ENCODE measurements at regions not wholly inside any gene's neighbourhood (a gene's known extent, or its start where the extent isn't known, plus 50 kb on each side); places are given as distances from the start of the nearest gene placed in this dataset.

DNA sequence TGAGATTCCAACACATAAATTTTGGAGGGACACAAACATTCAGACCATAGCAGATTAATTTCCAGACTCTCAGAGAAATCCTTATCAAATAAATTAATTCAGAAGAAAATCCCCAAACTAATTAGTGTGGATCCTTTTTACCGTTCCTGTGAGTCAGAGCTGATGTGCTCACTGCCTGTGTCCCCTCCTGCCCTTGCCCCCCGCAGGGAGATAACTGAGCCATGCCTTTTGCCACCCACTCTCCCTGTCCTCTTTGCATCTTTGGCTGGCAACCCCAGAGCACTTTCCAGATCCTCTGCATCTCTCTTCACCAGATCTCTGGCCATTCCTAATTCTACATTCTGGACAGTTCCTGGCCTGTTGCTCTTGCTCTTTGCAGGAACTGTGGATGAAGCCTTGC, 135.4 kb upstream of the MAP1B start:
- no peak overlapping the region for H3K4me3 ChIP-seq (replicated peaks; ENCODE audit: low read depth, low read length)
- no peak for DNase-seq (ENCODE audit: low read depth)
- TF ChIP-seq, protein P1, sequence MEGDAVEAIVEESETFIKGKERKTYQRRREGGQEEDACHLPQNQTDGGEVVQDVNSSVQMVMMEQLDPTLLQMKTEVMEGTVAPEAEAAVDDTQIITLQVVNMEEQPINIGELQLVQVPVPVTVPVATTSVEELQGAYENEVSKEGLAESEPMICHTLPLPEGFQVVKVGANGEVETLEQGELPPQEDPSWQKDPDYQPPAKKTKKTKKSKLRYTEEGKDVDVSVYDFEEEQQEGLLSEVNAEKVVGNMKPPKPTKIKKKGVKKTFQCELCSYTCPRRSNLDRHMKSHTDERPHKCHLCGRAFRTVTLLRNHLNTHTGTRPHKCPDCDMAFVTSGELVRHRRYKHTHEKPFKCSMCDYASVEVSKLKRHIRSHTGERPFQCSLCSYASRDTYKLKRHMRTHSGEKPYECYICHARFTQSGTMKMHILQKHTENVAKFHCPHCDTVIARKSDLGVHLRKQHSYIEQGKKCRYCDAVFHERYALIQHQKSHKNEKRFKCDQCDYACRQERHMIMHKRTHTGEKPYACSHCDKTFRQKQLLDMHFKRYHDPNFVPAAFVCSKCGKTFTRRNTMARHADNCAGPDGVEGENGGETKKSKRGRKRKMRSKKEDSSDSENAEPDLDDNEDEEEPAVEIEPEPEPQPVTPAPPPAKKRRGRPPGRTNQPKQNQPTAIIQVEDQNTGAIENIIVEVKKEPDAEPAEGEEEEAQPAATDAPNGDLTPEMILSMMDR (IDR thresholded peaks at IDR 0.05; ENCODE audit: low read length, missing control alignments), result no peak

DNA sequence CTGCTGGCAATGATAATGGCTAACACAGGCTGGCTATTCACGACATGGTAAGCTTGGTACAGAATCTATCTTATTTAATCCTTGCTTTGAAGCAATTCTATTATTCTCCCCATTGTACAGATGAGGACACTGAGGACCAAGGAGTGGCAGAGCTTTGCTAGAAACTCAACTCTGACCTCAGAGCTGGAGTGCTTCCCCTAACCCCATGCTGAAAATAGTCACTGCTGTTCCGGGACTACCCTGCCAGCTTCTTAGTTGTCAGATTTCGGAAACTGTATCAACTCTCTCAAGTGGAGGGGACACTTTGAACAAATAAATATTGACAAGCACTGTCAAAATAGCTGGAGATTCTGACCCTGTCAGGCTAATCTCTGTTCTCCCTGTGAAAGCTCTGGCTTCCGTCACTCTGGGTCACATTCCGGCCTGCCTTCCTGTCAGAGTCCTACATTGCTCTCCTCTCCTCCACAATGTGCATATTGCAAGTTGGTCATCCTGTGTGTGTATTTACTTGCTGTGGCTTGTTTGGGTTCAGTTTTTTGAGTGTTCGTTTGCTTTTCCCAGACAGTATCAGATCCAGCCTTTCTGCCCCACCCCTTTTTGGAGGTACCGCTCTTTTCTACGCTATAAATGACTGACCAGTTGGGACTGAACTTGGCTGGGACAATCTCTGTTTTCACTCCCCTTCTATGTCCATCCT, 134.3 kb upstream of the MAP1B start:
- no peak overlapping the region for H3K4me3 ChIP-seq (replicated peaks; ENCODE audit: low read depth, low read length)
- DNase-seq (ENCODE audit: low read depth), result no peak
- TF ChIP-seq, protein P1 (IDR thresholded peaks at IDR 0.05; ENCODE audit: low read length, missing control alignments), result no peak

DNA sequence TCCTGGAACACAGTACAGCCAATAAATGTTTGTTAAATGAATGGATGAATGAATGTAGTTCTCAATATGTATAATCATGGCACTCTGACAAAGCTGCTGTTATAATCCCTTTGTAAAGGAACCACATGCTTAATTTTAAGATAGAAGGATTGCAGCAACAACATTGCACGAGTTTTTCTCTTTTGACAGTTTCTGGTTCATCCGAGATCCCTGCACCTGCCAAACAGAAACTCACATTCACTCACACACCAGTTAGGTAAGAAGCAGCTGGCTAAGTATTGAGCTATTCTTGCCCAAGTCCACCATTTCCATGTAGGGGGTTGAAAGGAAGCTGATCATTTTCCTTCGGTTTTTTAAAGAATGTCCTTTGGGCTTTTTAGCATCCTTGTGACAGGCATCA, 133.7 kb upstream of the MAP1B start:
- no peak overlapping the region for H3K4me3 ChIP-seq (replicated peaks; ENCODE audit: low read depth, low read length)
- TF ChIP-seq, protein P1 (IDR thresholded peaks at IDR 0.05; ENCODE audit: low read length, missing control alignments), result no peak
- DNase-seq (ENCODE audit: low read depth), result no peak

DNA sequence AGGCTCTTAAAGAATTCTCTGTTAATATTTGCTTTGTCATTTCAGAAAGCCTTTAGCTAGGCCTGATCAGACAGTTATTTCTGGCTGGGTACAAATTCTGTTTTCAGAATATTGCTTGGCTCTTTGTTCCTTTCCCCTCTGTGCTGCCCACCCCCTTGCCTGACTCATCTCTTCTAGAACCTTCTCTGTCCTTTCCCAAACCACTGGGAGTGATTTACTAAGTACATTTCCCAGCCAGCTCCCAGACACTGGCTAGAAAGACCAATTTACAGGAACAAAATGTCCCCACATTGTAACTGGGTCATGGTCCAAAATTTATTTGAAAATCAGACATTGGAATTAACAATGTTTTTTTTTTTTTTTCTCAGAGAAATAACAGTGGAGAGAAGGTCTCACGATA, 133.1 kb upstream of the MAP1B start:
- H3K4me3 ChIP-seq (replicated peaks; ENCODE audit: low read depth, low read length), result no peak overlapping the region
- TF ChIP-seq, protein P1 (IDR thresholded peaks at IDR 0.05; ENCODE audit: low read length, missing control alignments), result no peak
- peak; percentile 17 for DNase-seq (ENCODE audit: low read depth)

DNA sequence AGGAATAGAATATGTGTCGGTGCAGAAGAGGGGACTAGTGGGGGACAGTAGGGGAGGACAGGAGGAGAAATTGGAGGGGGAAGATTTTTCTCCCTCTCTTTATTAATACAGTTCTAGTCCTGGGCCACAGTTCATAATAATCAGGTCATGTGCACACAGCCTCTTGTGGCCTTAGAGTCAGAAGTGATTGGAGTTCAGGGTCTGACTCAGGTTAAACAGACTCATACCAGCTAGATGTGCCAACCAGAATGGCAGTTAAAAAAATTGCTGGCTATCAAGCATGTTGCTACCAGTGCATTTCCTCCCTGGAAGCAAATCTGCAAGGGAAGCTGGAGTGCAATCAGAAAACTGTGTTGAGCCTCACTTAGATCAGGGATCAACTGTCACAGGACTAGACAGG, 132.7 kb upstream of the MAP1B start:
- no peak overlapping the region for H3K4me3 ChIP-seq (replicated peaks; ENCODE audit: low read depth, low read length)
- TF ChIP-seq, protein P1 (IDR thresholded peaks at IDR 0.05; ENCODE audit: low read length, missing control alignments), result no peak
- DNase-seq (ENCODE audit: low read depth), result no peak

DNA sequence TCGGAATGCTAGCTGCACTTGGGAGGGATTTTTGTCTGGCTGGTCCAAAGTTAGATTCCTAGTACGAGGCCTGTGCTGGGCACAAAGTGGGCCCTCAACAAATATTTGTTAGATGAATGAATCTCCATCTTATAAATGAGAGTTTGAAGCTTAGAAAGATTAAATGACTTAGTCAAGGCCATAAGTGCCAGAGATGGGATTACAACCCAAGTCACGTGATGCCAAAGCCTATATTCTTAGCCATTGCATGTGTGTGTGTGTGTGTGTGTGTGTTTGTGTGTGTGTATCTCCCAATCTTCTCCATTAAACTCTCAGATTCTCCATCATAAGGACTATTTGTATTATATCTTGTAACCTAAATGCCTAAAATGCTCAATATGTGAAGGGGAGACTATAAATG, 130.8 kb upstream of the MAP1B start:
- DNase-seq (ENCODE audit: low read depth), result no peak
- TF ChIP-seq, protein P1 (IDR thresholded peaks at IDR 0.05; ENCODE audit: low read length, missing control alignments), result no peak
- no peak overlapping the region for H3K4me3 ChIP-seq (replicated peaks; ENCODE audit: low read depth, low read length)

DNA sequence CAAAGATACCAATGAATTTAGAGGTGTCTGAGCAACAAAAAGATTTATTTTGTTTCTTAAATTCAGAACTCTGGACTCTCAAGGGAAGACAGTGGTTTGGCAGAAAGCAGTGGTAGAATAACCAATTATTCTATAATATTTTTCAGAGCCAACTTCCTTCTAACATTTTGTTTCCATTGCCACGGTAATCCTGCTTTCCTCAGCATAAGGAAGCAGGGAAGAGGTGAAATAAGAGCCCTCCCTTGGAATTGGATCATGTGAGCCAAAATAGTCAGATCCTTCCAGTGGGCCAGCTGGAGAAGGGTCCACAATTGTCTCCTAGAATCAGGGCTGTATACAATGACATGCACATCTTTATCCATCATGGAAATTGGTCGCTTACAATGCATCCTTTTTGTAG, 130.0 kb upstream of the MAP1B start:
- TF ChIP-seq, protein P1 (IDR thresholded peaks at IDR 0.05; ENCODE audit: low read length, missing control alignments), result no peak

More for the DNA sequence above, 130.0 kb upstream of the MAP1B start:
- DNase-seq (ENCODE audit: low read depth), result no peak
- H3K4me3 ChIP-seq (replicated peaks; ENCODE audit: low read depth, low read length), result no peak overlapping the region
